A549 (cell line): ENCODE measurements at regions not wholly inside any gene's neighbourhood (a gene's known extent, or its start where the extent isn't known, plus 50 kb on each side); places are given as distances from the start of the nearest gene placed in this dataset.

Source experiments
- ATAC-seq, 2 experiments: fragments of 200-7000 bp in 1 of 2; fragments of >200 bp in 1 of 2; cut with Nextera tagmentation in 1 of 2; cut with Tn5 transposase in 1 of 2; 3 replicates each; pipeline versions ENCODE4 v1.8.0 to v1.9.1; 2018 to 2020; ENCODE audit warnings: mild to moderate bottlenecking in 1 of 2, moderate library complexity in 1 of 2
- CTCF ChIA-PET: fragments of 300-600 bp; sonication (Branson Sonifier 250); formaldehyde crosslinking; extraction: SDS; loops from one replicate; lab custom pipeline; 2021; ENCODE audit warnings: antibody characterized with exemption, inconsistent platforms; lab: Yijun Ruan, JAX
- POLR2A ChIA-PET: fragments of 350-600 bp; formaldehyde crosslinking; extraction: SDS; loops from one replicate; lab custom pipeline; 2021; ENCODE audit warnings: antibody characterized with exemption, inconsistent platforms; lab: Yijun Ruan, JAX
- DNase-seq, 2 experiments: peaks; one replicate each; pipeline versions ENCODE4 v3.0.0 to v3.0.0-alpha.2; 2011 to 2016; ENCODE audit warnings: low read depth in 1 of 2, low spot score in 1 of 2
- FAIRE-seq: peaks from 2 replicates; lab custom pipeline; 2011; peaks lifted over from hg19 to GRCh38; lab: Jason Lieb, UNC
- H3K27ac ChIP-seq, 2 experiments: fragments of >200 bp; sonication (Bioruptor Twin); formaldehyde crosslinking; 3 replicates each; pipeline ENCODE4 v1.5.1; 2016 to 2017
- H3K4me1 ChIP-seq: fragments of >200 bp; sonication (Bioruptor Twin); formaldehyde crosslinking; 3 replicates; pipeline ENCODE4 v1.6.1; 2016
- H3K4me2 ChIP-seq: fragments of >200 bp; sonication (Bioruptor Twin); formaldehyde crosslinking; 3 replicates; pipeline ENCODE4 v1.6.1; 2016
- H3K4me3 ChIP-seq: fragments of >200 bp; sonication (Bioruptor Twin); formaldehyde crosslinking; 3 replicates; pipeline ENCODE4 v1.5.1; 2016
- H3K9me3 ChIP-seq: fragments of >200 bp; sonication (Bioruptor Twin); formaldehyde crosslinking; 3 replicates; pipeline ENCODE4 v1.6.1; 2016
- CBX2 ChIP-seq: fragments of 200-600 bp; sonication (generic); IDR thresholded peaks from 2 replicates; pipeline ENCODE4 v1.6.1; 2016; ENCODE audit warnings: low read depth, mild to moderate bottlenecking, borderline replicate concordance
- CBX8 ChIP-seq: fragments of 200-600 bp; sonication (generic); IDR thresholded peaks from 2 replicates; pipeline ENCODE4 v1.6.1; 2016
- CEBPB ChIP-seq, 2 experiments: fragments of >200 bp in 1 of 2; sonication (Bioruptor Twin) in 1 of 2; formaldehyde crosslinking in 1 of 2; IDR thresholded peaks; 2 replicates each; pipeline ENCODE4 v1.6.1; 2012 to 2016
- CHD4 ChIP-seq: fragments of 200-600 bp; sonication (generic); IDR thresholded peaks from 2 replicates; pipeline ENCODE4 v1.6.1; 2016; ENCODE audit warnings: antibody characterized with exemption, mild to moderate bottlenecking, borderline replicate concordance
- E2F6 ChIP-seq: IDR thresholded peaks from 2 replicates; pipeline ENCODE4 v1.6.1; 2012; ENCODE audit warnings: low read depth, borderline replicate concordance
- EHF ChIP-seq: fragments of 250-450 bp; sonication (Bioruptor Pico); IDR thresholded peaks from 2 replicates; pipeline ENCODE4 v1.5.0; 2020; ENCODE audit warnings: mild to moderate bottlenecking
- EHMT2 ChIP-seq: fragments of 200-600 bp; sonication (generic); IDR thresholded peaks from 2 replicates; pipeline ENCODE4 v1.6.1; 2016; ENCODE audit warnings: antibody characterized with exemption, low read depth, mild to moderate bottlenecking, moderate library complexity
- FOSL2 ChIP-seq, 2 experiments: fragments of 450-650 bp in 1 of 2; fragments of >200 bp in 1 of 2; sonication (Bioruptor Twin) in 1 of 2; formaldehyde crosslinking; IDR thresholded peaks; 2 replicates each; pipeline versions ENCODE4 v1.5.0 to v1.6.1; 2016 to 2020; ENCODE audit warnings: mild to moderate bottlenecking in 1 of 2, moderate library complexity in 1 of 2
- HDAC2 ChIP-seq: fragments of 200-600 bp; sonication (generic); IDR thresholded peaks from 2 replicates; pipeline ENCODE4 v1.6.1; 2016
- HOXA7 ChIP-seq: fragments of 250-450 bp; sonication (Bioruptor Pico); IDR thresholded peaks from 2 replicates; pipeline ENCODE4 v1.5.0; 2020; ENCODE audit warnings: mild to moderate bottlenecking, moderate library complexity
- JUN ChIP-seq, 2 experiments: fragments of >200 bp; sonication (Bioruptor Twin); formaldehyde crosslinking; IDR thresholded peaks; 2 replicates in 1 of 2; 3 replicates in 1 of 2; pipeline ENCODE4 v1.6.1; 2016 to 2017
- KDM1A ChIP-seq: fragments of 200-600 bp; sonication (generic); IDR thresholded peaks from 2 replicates; pipeline ENCODE4 v1.6.1; 2016; ENCODE audit warnings: low read depth, mild to moderate bottlenecking
- MYC ChIP-seq: IDR thresholded peaks from 2 replicates; pipeline ENCODE4 v1.6.1; 2012; ENCODE audit warnings: mild to moderate bottlenecking, inconsistent platforms, low read length, improper control_type of control experiment, borderline replicate concordance
- NFE2L2 ChIP-seq: fragments of 150-350 bp; conservative IDR thresholded peaks from 2 replicates; pipeline ENCODE4 v1.6.1; 2014; ENCODE audit warnings: low read length
- NPAS2 ChIP-seq: fragments of 250-450 bp; sonication (Bioruptor Pico); IDR thresholded peaks from 2 replicates; pipeline ENCODE4 v1.8.0; 2022; ENCODE audit warnings: mild to moderate bottlenecking, moderate library complexity, borderline replicate concordance
- PHF8 ChIP-seq: fragments of 200-600 bp; sonication (generic); IDR thresholded peaks from 2 replicates; pipeline ENCODE4 v1.6.1; 2016; ENCODE audit warnings: low read depth, mild to moderate bottlenecking, antibody characterized with exemption, moderate library complexity, borderline replicate concordance
- POLR2A ChIP-seq: IDR thresholded peaks from 2 replicates; pipeline ENCODE4 v1.6.1; 2012; ENCODE audit warnings: mild to moderate bottlenecking, low read length
- POLR2AphosphoS2 ChIP-seq: conservative IDR thresholded peaks from 2 replicates; pipeline ENCODE4 v1.6.1; 2012; ENCODE audit warnings: low read length, improper control_type of control experiment, inconsistent platforms
- RAD21 ChIP-seq, 2 experiments: fragments of >200 bp in 1 of 2; sonication (Bioruptor Twin) in 1 of 2; formaldehyde crosslinking in 1 of 2; IDR thresholded peaks in 1 of 2; conservative IDR thresholded peaks in 1 of 2; 2 replicates in 1 of 2; 3 replicates in 1 of 2; pipeline ENCODE4 v1.6.1; 2012 to 2018; ENCODE audit warnings: inconsistent platforms in 1 of 2
- RCOR1 ChIP-seq: fragments of 150-350 bp; IDR thresholded peaks from 2 replicates; pipeline ENCODE4 v1.6.1; 2014; ENCODE audit warnings: antibody characterized with exemption, low read length, low read depth
- REST ChIP-seq: fragments of 200-600 bp; sonication (generic); IDR thresholded peaks from 2 replicates; pipeline ENCODE4 v1.6.1; 2016; ENCODE audit warnings: antibody characterized with exemption, mild to moderate bottlenecking, moderate library complexity
- RNF2 ChIP-seq: fragments of 200-600 bp; sonication (generic); IDR thresholded peaks from 2 replicates; pipeline ENCODE4 v1.6.1; 2016; ENCODE audit warnings: low read depth, mild to moderate bottlenecking, antibody characterized with exemption, moderate library complexity, borderline replicate concordance
- SMC3 ChIP-seq: fragments of >200 bp; sonication (Bioruptor Twin); formaldehyde crosslinking; IDR thresholded peaks from 3 replicates; pipeline ENCODE4 v1.6.1; 2018; ENCODE audit warnings: inconsistent platforms
- USF2 ChIP-seq: fragments of 450-650 bp; IDR thresholded peaks from 2 replicates; pipeline ENCODE4 v1.6.1; 2014; ENCODE audit warnings: antibody characterized with exemption
- ZC3H11A ChIP-seq: fragments of 450-650 bp; IDR thresholded peaks from 2 replicates; pipeline ENCODE4 v1.6.1; 2014; ENCODE audit warnings: antibody characterized with exemption, mild to moderate bottlenecking
- WGBS: methylation state at CpG from one replicate; pipeline ENCODE4 v1.1.6; 2017; ENCODE audit errors: missing lambda C conversion rate; 5-methylcytosine and 5-hydroxymethylcytosine counted together
- TF ChIP-seq, protein P1 (sequence below): fragments of >200 bp; sonication (Bioruptor Twin); formaldehyde crosslinking; IDR thresholded peaks from 3 replicates; pipeline ENCODE4 v1.6.1; 2016
- TF ChIP-seq, protein P2 (sequence below): fragments of >200 bp; sonication (Bioruptor Twin); formaldehyde crosslinking; IDR thresholded peaks from 3 replicates; pipeline ENCODE4 v1.5.1; 2016

GRCh38 chr4:126058596-126058995 is 743.8 kb downstream of the FAT4 start:
- POLR2A ChIA-PET: no interaction called here
- ATAC-seq (no peak), FAIRE-seq (no peak), DNase-seq (no peak)
- CTCF ChIA-PET: no interaction called here
- Histone ChIP-seq H3K9me3 (no peaks in the 10 kb centered on the region), H3K4me3 (no peak overlapping the region), H3K4me1 (no peaks in the 10 kb centered on the region), H3K4me2 (no peak overlapping the region), H3K27ac (no peak overlapping the region)
- 27% methylated on average over 2 of the region's 2 CpGs for whole genome bisulfite sequencing
- TF ChIP-seq RNF2: no peak
- no peak for TF ChIP-seq NPAS2 (CRISPR knock-in tag)
- TF ChIP-seq KDM1A: no peak
- TF ChIP-seq POLR2A: no peak
- no peak for TF ChIP-seq USF2
- no peak for TF ChIP-seq RAD21 (conservative IDR thresholded peaks at IDR 0.05 in 1 of 2, IDR thresholded peaks at IDR 0.05 in 1 of 2)
- TF ChIP-seq HOXA7 (CRISPR knock-in tag): no peak
- no peak for TF ChIP-seq SMC3
- no peak for TF ChIP-seq NFE2L2
- TF ChIP-seq CBX8: no peak
- TF ChIP-seq ZC3H11A: no peak
- no peak for TF ChIP-seq EHF (CRISPR knock-in tag)
- no peak for TF ChIP-seq HDAC2
- TF ChIP-seq POLR2AphosphoS2: no peak
- no peak for TF ChIP-seq FOSL2 (IDR thresholded peaks at IDR 0.05)
- TF ChIP-seq FOSL2 (CRISPR knock-in tag; IDR thresholded peaks at IDR 0.05): no peak
- no peak for TF ChIP-seq CHD4
- TF ChIP-seq MYC: no peak

DNA sequence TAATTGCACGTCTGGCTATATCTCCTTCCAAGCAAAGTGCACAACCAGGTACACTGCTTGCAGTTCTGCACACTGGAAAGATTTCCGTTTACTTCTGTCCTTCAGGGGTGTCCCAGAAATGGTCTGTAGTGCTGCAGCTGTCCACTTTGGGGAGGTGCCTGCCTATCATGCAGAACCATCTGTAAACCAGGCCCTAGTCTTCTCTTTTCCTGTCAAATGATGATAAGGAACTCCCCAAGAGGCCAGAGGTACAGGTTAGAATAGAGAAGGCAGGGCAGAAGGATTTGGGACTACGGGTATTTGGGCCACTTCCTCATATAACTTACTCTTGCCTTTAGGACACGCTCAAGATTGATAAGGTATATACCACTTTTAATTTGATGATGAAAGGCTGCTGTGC is 746.9 kb downstream of the FAT4 start:
- DNase-seq (no peak), FAIRE-seq (no peak)
- CTCF ChIA-PET: no interaction called here

More for the DNA sequence above, 746.9 kb downstream of the FAT4 start:
- no peak overlapping the region for H3K4me3 ChIP-seq
- H3K27ac ChIP-seq: no peak overlapping the region
- H3K4me2 ChIP-seq: no peak overlapping the region
- no peaks in the 10 kb centered on the region for H3K4me1 ChIP-seq
- WGBS: 25% methylated on average over 4 of the region's 4 CpGs
- no peak for ATAC-seq
- POLR2A ChIA-PET: no interaction called here
- TF ChIP-seq PHF8: no peak
- TF ChIP-seq EHMT2: no peak
- TF ChIP-seq CEBPB (IDR thresholded peaks at IDR 0.05): no peak
- TF ChIP-seq RCOR1: no peak
- TF ChIP-seq, protein P1, sequence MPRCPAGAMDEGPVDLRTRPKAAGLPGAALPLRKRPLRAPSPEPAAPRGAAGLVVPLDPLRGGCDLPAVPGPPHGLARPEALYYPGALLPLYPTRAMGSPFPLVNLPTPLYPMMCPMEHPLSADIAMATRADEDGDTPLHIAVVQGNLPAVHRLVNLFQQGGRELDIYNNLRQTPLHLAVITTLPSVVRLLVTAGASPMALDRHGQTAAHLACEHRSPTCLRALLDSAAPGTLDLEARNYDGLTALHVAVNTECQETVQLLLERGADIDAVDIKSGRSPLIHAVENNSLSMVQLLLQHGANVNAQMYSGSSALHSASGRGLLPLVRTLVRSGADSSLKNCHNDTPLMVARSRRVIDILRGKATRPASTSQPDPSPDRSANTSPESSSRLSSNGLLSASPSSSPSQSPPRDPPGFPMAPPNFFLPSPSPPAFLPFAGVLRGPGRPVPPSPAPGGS: no peak
- TF ChIP-seq, protein P2, sequence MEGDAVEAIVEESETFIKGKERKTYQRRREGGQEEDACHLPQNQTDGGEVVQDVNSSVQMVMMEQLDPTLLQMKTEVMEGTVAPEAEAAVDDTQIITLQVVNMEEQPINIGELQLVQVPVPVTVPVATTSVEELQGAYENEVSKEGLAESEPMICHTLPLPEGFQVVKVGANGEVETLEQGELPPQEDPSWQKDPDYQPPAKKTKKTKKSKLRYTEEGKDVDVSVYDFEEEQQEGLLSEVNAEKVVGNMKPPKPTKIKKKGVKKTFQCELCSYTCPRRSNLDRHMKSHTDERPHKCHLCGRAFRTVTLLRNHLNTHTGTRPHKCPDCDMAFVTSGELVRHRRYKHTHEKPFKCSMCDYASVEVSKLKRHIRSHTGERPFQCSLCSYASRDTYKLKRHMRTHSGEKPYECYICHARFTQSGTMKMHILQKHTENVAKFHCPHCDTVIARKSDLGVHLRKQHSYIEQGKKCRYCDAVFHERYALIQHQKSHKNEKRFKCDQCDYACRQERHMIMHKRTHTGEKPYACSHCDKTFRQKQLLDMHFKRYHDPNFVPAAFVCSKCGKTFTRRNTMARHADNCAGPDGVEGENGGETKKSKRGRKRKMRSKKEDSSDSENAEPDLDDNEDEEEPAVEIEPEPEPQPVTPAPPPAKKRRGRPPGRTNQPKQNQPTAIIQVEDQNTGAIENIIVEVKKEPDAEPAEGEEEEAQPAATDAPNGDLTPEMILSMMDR: no peak
- no peak for TF ChIP-seq E2F6
- TF ChIP-seq REST: no peak
- no peak for TF ChIP-seq EHF (CRISPR knock-in tag)
- no peak for TF ChIP-seq JUN (IDR thresholded peaks at IDR 0.05)
- no peak for TF ChIP-seq CBX2
- no peaks in the 10 kb centered on the region for H3K9me3 ChIP-seq
